ENCODE measurements at regions not wholly inside any gene's neighbourhood (a gene's known extent, or its start where the extent isn't known, plus 50 kb on each side); places are given as distances from the start of the nearest gene placed in this dataset.
A peak's percentile ranks its signal among the peaks of the same experiment; 100 is the strongest.
"Not testable (repeated sequence)": the region's sequence is repeated elsewhere in the genome, so short reads cannot be mapped to it uniquely, and the experiment has no call there.

DNA sequence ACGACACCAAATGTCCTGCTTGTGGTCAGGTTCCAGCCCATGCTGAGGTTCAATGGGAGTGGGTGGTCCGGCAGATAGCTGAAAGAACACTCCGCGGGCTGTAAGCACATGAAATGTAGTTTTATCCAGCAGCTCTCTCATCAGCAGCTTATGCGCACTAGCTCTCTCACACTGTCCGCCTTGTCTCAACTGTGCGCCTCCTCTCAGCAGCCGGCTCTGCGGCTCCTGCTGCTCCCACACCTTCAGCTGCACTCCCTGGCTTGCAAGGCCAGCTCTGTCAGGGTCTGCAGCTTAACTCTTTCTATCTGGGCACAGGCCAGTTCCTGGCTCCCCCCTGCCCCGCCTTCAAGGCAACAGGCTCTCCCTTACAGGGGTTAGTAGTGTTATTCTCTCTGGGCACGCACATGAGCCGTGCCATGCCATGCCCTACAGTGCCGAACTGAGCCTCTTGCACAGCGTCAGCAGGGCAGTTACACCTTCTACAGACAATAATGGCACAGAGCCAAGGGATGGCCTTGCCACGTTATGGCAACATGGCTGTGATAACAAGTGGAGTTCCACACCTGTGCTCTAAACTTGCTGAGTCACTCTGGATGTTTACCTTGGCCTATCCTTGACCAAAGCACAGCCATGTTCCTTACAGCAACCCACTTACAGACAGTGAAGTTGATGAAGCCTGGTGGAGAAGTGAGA is 84.0 kb upstream of the LRFN2 start:
- TF ChIP-seq, protein P1, sequence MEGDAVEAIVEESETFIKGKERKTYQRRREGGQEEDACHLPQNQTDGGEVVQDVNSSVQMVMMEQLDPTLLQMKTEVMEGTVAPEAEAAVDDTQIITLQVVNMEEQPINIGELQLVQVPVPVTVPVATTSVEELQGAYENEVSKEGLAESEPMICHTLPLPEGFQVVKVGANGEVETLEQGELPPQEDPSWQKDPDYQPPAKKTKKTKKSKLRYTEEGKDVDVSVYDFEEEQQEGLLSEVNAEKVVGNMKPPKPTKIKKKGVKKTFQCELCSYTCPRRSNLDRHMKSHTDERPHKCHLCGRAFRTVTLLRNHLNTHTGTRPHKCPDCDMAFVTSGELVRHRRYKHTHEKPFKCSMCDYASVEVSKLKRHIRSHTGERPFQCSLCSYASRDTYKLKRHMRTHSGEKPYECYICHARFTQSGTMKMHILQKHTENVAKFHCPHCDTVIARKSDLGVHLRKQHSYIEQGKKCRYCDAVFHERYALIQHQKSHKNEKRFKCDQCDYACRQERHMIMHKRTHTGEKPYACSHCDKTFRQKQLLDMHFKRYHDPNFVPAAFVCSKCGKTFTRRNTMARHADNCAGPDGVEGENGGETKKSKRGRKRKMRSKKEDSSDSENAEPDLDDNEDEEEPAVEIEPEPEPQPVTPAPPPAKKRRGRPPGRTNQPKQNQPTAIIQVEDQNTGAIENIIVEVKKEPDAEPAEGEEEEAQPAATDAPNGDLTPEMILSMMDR (IDR thresholded peaks at IDR 0.05; ENCODE audit: extremely low read depth, insufficient read depth, missing control alignments): no peak
- DNase-seq (ENCODE audit: low spot score): no peak
- in situ Hi-C loops (cut with MboI; ENCODE audit: low pct_unique_long_range_greater_than_20kb, low sequenced_read_pairs, unreplicated experiment): no loop called here

DNA sequence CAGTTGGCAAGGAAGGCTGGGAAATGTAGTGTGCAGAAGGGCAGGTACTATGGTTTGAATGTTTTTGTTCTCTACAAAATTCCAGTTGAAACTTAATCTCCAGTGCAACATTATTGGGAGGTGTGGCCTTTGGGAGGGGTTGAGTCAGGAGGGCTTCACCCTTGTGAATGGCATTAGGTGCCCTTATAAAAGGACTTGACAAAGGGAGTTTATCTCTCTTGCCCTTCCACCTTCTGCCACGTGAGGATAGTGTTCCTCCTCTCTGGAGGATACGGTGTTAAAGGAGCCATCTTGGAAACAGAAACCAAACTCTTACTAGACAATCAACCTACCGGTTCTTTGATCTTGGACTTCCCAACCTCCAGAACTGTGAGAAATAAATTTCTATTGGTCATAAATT is 82.2 kb upstream of the LRFN2 start:
- DNase-seq (ENCODE audit: low spot score): no peak
- TF ChIP-seq, protein P1 (IDR thresholded peaks at IDR 0.05; ENCODE audit: extremely low read depth, insufficient read depth, missing control alignments): peak; percentile 17
- in situ Hi-C loops (cut with MboI; ENCODE audit: low pct_unique_long_range_greater_than_20kb, low sequenced_read_pairs, unreplicated experiment): no loop called here

DNA sequence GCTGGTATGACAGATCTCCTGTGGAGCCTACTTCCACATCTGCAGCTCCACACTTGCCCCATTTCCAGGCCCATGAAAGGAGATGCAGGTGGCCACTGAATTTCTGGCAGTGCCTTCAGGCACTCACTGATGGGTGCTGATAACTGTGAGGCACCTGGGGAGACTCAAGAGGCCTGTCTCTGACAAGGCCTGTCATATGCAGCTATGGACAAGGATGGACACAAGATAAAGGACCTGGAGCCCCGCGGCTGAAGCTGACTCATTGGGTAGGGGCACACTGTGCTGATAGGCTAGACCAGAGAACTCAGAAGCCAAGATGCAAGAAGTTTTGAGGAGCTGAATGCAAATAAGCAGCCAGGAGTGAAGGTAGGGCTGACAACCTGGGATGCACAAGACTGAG is 81.0 kb upstream of the LRFN2 start:
- no peak for DNase-seq (ENCODE audit: low spot score)
- in situ Hi-C loops (cut with MboI; ENCODE audit: low pct_unique_long_range_greater_than_20kb, low sequenced_read_pairs, unreplicated experiment): no loop called here
- TF ChIP-seq, protein P1 (IDR thresholded peaks at IDR 0.05; ENCODE audit: extremely low read depth, insufficient read depth, missing control alignments): no peak

DNA sequence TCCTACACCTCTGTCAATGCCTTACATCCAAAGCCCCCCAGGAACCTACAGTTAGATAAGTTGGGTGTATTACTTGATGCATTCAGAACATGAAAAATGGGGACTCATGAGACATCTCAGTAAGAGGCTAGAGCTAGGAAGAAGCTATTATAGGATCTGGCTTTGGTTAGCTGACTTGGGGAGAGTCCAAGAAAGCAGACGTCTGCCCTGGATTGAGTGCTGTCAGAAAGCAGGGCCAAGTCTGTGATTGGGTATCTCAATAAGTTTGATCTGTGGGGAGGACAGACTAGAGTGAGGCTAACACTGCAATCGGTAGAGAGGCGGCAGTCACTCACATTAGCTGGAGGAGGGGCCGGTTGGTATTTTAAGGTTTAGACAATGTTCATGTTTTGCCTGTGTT is 79.4 kb upstream of the LRFN2 start:
- in situ Hi-C loops (cut with MboI; ENCODE audit: low pct_unique_long_range_greater_than_20kb, low sequenced_read_pairs, unreplicated experiment): no loop called here
- no peak for DNase-seq (ENCODE audit: low spot score)
- TF ChIP-seq, protein P1 (IDR thresholded peaks at IDR 0.05; ENCODE audit: extremely low read depth, insufficient read depth, missing control alignments): no peak

DNA sequence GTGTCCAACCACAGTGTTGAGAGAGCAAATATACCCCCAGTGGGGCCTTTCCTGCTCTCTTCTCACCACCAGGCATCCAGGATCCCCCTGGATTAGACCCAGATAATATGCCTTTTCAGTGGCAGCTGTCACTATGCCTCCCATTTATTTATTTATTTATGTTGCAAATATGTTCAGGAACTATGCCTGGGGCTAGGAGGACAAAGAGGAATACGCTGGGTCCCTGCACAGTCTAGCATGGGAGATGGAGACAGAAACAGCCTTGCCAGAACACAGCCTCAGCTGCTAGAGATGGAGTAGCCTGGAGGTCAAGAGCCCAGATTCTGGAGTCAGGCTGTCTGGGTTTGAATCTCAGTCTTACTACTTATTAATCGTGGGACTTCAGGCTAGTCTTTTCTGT is 74.6 kb upstream of the LRFN2 start:
- in situ Hi-C loops (cut with MboI; ENCODE audit: low pct_unique_long_range_greater_than_20kb, low sequenced_read_pairs, unreplicated experiment): no loop called here
- TF ChIP-seq, protein P1 (IDR thresholded peaks at IDR 0.05; ENCODE audit: extremely low read depth, insufficient read depth, missing control alignments): no peak
- no peak for DNase-seq (ENCODE audit: low spot score)

DNA sequence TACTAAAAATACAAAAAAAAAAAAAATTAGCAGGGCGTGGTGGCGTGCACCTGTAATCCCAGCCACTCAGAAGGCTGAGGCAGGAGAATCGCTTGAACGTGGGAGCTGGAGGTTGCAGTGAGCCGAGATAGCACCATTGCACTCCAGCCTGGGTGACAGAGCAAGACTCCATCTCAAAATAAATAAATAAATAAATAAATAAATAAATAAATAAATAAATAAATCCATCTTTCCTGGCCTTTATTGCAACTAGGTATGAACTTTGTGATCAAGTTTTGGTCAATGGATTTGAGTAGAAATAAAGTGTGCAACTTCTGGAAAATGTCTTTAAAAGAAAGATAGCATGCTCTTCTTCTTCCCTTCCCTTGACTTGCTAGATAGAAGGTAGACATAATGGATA is 69.6 kb upstream of the LRFN2 start:
- in situ Hi-C loops (cut with MboI; ENCODE audit: low pct_unique_long_range_greater_than_20kb, low sequenced_read_pairs, unreplicated experiment); DNase-seq (ENCODE audit: low spot score): not testable (repeated sequence)

DNA sequence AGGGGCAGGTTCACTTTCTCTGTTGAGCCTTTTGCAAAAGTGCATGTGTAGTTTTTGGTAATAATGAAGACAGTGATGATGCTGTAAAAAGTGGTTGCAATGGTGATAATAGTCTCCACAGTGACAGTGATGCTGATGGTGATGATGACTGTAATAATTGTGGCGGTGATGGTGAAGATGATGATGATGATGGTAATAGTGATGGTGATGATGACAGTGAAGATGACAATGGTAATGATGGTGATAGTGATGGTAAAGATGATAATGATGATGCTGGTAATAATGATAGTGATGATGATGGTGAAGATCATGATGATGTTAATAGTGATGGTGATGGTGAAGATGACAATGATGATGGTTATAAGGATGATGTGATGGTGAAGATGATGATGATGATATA is 67.7 kb upstream of the LRFN2 start:
- TF ChIP-seq, protein P1 (IDR thresholded peaks at IDR 0.05; ENCODE audit: extremely low read depth, insufficient read depth, missing control alignments): no peak
- in situ Hi-C loops (cut with MboI; ENCODE audit: low pct_unique_long_range_greater_than_20kb, low sequenced_read_pairs, unreplicated experiment): no loop called here
- no peak for DNase-seq (ENCODE audit: low spot score)
